GM12878 (cell line): ENCODE measurements at regions not wholly inside any gene's neighbourhood (a gene's known extent, or its start where the extent isn't known, plus 50 kb on each side); places are given as distances from the start of the nearest gene placed in this dataset.

Experiments
- ATAC-seq: fragments of 200-7000 bp; cut with Tn5 transposase; 3 replicates; pipeline ENCODE4 v1.9.1; 2020; ENCODE audit warnings: mild to moderate bottlenecking, moderate library complexity
- BruUV-seq: library from RNA; stranded (reverse); fragments of 400-500 nt; replicated peaks from 2 replicates; lab custom pipeline; 2021; lab: Mats Ljungman, UMichigan
- CTCF ChIA-PET: fragments of 300-600 bp; sonication (Branson Sonifier 250); formaldehyde crosslinking; extraction: SDS; loops from one replicate; lab custom pipeline; 2021; ENCODE audit warnings: inconsistent platforms; lab: Yijun Ruan, JAX
- POLR2A ChIA-PET: fragments of 350-600 bp; formaldehyde crosslinking; extraction: SDS; loops from one replicate; lab custom pipeline; 2021; ENCODE audit warnings: inconsistent platforms; lab: Charles Lee
- RAD21 ChIA-PET: fragments of 300-600 bp; sonication (Branson Sonifier 250); formaldehyde crosslinking; loops from one replicate; lab custom pipeline; 2023; ENCODE audit warnings: antibody characterized with exemption; ENCODE audit not compliant: unreplicated experiment; lab: Charles Lee
- SMC1A ChIA-PET: fragments of 300-600 bp; sonication (Branson Sonifier 250); formaldehyde crosslinking; loops from one replicate; lab custom pipeline; 2023; ENCODE audit not compliant: unreplicated experiment, uncharacterized antibody; lab: Charles Lee
- DNase-seq: peaks from one replicate; pipeline ENCODE4 v3.0.0-alpha.2; 2011; ENCODE audit warnings: low read depth, low spot score
- FAIRE-seq: peaks from 3 replicates; lab custom pipeline; 2011; peaks lifted over from hg19 to GRCh38; lab: Jason Lieb, UNC
- H2AFZ ChIP-seq: 2 replicates; pipeline ENCODE4 v1.6.0; 2011; ENCODE audit warnings: low read depth, low read length, control low read depth; ENCODE audit not compliant: control insufficient read depth
- H3K27ac ChIP-seq: 2 replicates; pipeline ENCODE4 v1.5.1; 2011; ENCODE audit warnings: control low read depth; ENCODE audit not compliant: control insufficient read depth, insufficient read depth
- H3K27me3 ChIP-seq, 2 experiments: replicated peaks in 1 of 2; 2 replicates each; pipeline versions ENCODE4 v1.6.0 to v1.6.1; 2011; ENCODE audit warnings: low read length in 1 of 2; ENCODE audit not compliant: control insufficient read depth in 2 of 2, insufficient read depth in 2 of 2
- H3K36me3 ChIP-seq, 2 experiments: 2 replicates each; pipeline ENCODE4 v1.5.1; 2011; ENCODE audit warnings: low read length in 1 of 2; ENCODE audit not compliant: control insufficient read depth in 2 of 2, insufficient read depth in 2 of 2
- H3K4me1 ChIP-seq: 2 replicates; pipeline ENCODE4 v1.6.1; 2011; ENCODE audit warnings: mild to moderate bottlenecking, low read length, moderate library complexity, mixed read lengths; ENCODE audit not compliant: control insufficient read depth, insufficient read depth
- H3K4me2 ChIP-seq: 2 replicates; pipeline ENCODE4 v1.6.0; 2011; ENCODE audit warnings: control low read depth; ENCODE audit not compliant: control insufficient read depth, insufficient read depth
- H3K4me3 ChIP-seq: fragments of 200-600 bp; sonication (generic); 2 replicates; pipeline ENCODE4 v1.5.1; 2016
- H3K79me2 ChIP-seq: 2 replicates; pipeline ENCODE4 v1.6.0; 2011; ENCODE audit warnings: low read length; ENCODE audit not compliant: control insufficient read depth, insufficient read depth
- H3K9ac ChIP-seq: 2 replicates; pipeline ENCODE4 v1.8.0; 2011; ENCODE audit warnings: low read length, control low read depth, mixed read lengths; ENCODE audit not compliant: control insufficient read depth, insufficient read depth
- H3K9me3 ChIP-seq: replicated peaks from 3 replicates; pipeline ENCODE4 v1.5.1; 2011; ENCODE audit warnings: mild to moderate bottlenecking, low read length; ENCODE audit not compliant: control insufficient read depth, insufficient read depth
- H4K20me1 ChIP-seq: 2 replicates; pipeline ENCODE4 v1.6.0; 2011; ENCODE audit not compliant: control insufficient read depth, insufficient read depth
- HDAC6 ChIP-seq: fragments of 200-600 bp; sonication (generic); IDR thresholded peaks from one replicate; pipeline ENCODE4 v1.8.0; 2017; ENCODE audit warnings: antibody characterized with exemption; ENCODE audit not compliant: unreplicated experiment
- IKZF1 ChIP-seq: fragments of 450-650 bp; conservative IDR thresholded peaks from 2 replicates; pipeline ENCODE4 v1.6.1; 2017; ENCODE audit warnings: antibody characterized with exemption, mild to moderate bottlenecking
- IRF3 ChIP-seq: fragments of 450-650 bp; IDR thresholded peaks from 2 replicates; pipeline ENCODE4 v1.6.1; 2014; ENCODE audit warnings: mild to moderate bottlenecking
- MAX ChIP-seq: IDR thresholded peaks from 2 replicates; pipeline ENCODE4 v1.6.1; 2012; ENCODE audit warnings: low read depth, low read length, improper control_type of control experiment
- SIN3A ChIP-seq: IDR thresholded peaks from 2 replicates; pipeline ENCODE4 v1.6.1; 2012; ENCODE audit warnings: low read depth, low read length, improper control_type of control experiment
- TAF1 ChIP-seq: IDR thresholded peaks from 2 replicates; pipeline ENCODE4 v1.6.1; 2011; ENCODE audit warnings: mild to moderate bottlenecking, low read depth, low read length, borderline replicate concordance
- ZNF217 ChIP-seq: fragments of 450-650 bp; IDR thresholded peaks from 2 replicates; pipeline ENCODE4 v1.6.1; 2017; ENCODE audit warnings: antibody characterized with exemption, mild to moderate bottlenecking
- ZNF592 ChIP-seq: fragments of 450-650 bp; IDR thresholded peaks from 2 replicates; pipeline ENCODE4 v1.6.1; 2017; ENCODE audit warnings: mild to moderate bottlenecking, moderate library complexity
- WGBS: methylation state at CpG from one replicate; pipeline ENCODE4 v1.1.6; 2016; ENCODE audit warnings: low lambda C conversion rate; ENCODE audit not compliant: insufficient replicate concordance, insufficient coverage; ENCODE audit errors: missing lambda C conversion rate; 5-methylcytosine and 5-hydroxymethylcytosine counted together
- in situ Hi-C: fragments of 300-500 bp; cut with MboI; formaldehyde crosslinking; loops from 9 replicates; pipeline ENCODE4 v1.14.3; 2018; ENCODE audit warnings: mixed read lengths
- intact Hi-C: fragments of 100-400 bp; cut with micrococcal nuclease; formaldehyde crosslinking; loops from one replicate; pipeline ENCODE4 v1.14.2; 2022; ENCODE audit not compliant: unreplicated experiment

GRCh38 chr6:166084951-166085350, 82.7 kb downstream of the TBXT start (continued):
- TF ChIP-seq ZNF592 = no peak
- no peak for TF ChIP-seq MAX
- TF ChIP-seq ZNF217 = no peak
- no peak for TF ChIP-seq IKZF1

GRCh38 chr6:166079841-166080240, 87.8 kb downstream of the TBXT start:
- Histone ChIP-seq H4K20me1 (no peaks in the 10 kb centered on the region), H3K4me1 (no peaks in the 10 kb centered on the region), H3K27ac (no peak overlapping the region), H3K9me3 (no peaks in the 10 kb centered on the region), H3K9ac (no peak overlapping the region), H3K79me2 (no peaks in the 10 kb centered on the region), H3K4me3 (no peak overlapping the region), H3K4me2 (no peak overlapping the region), H2AFZ (no peak overlapping the region), H3K27me3 (no peaks in the 10 kb centered on the region), H3K36me3 (no peaks in the 10 kb centered on the region)
- FAIRE-seq = no peak
- TF ChIP-seq TAF1 (no peak), IRF3 (no peak), HDAC6 (no peak), SIN3A (no peak)
- SMC1A ChIA-PET = no interaction called here
- in situ Hi-C loops = no loop called here
- intact Hi-C loops = no loop called here
- WGBS = 30% methylated on average over 6 of the region's 6 CpGs
- no peak for DNase-seq
- BruUV-seq = no TSS peak
- RAD21 ChIA-PET = no interaction called here
- POLR2A ChIA-PET = no interaction called here
- CTCF ChIA-PET = no interaction called here
- ATAC-seq = no peak
